H1 (cell line): ENCODE measurements at regions not wholly inside any gene's neighbourhood (a gene's known extent, or its start where the extent isn't known, plus 50 kb on each side); places are given as distances from the start of the nearest gene placed in this dataset.

ENCODE experiments used
- BACH1 ChIP-seq: IDR thresholded peaks from 2 replicates; pipeline ENCODE4 v1.6.1; 2012; ENCODE audit warnings: low read length, improper control_type of control experiment
- BCL11A ChIP-seq, 2 experiments: IDR thresholded peaks; one replicate each; pipeline ENCODE4 v1.6.1; 2011; ENCODE audit warnings: low read depth in 2 of 2, low read length in 2 of 2, mild to moderate bottlenecking in 2 of 2
- BRCA1 ChIP-seq: IDR thresholded peaks from 2 replicates; pipeline ENCODE4 v1.6.1; 2012; ENCODE audit warnings: low read depth, low read length, improper control_type of control experiment
- CBX5 ChIP-seq: fragments of 300-800, 300-1000 bp; sonication (generic); IDR thresholded peaks from 2 replicates; pipeline ENCODE4 v1.7.1; 2016; ENCODE audit warnings: antibody characterized with exemption, low read length, low read depth
- CREB1 ChIP-seq: IDR thresholded peaks from 2 replicates; pipeline ENCODE4 v1.6.1; 2012; ENCODE audit warnings: inconsistent platforms
- POLR2A ChIP-seq, 2 experiments: IDR thresholded peaks; 1 replicate in 1 of 2; 2 replicates in 1 of 2; pipeline ENCODE4 v1.6.1; 2011; ENCODE audit warnings: low read depth in 2 of 2, low read length in 2 of 2, mild to moderate bottlenecking in 2 of 2; ENCODE audit errors: control extremely low read depth in 1 of 2
- YY1 ChIP-seq: IDR thresholded peaks from 2 replicates; pipeline ENCODE4 v1.6.1; 2011; ENCODE audit warnings: low read depth, mild to moderate bottlenecking, low read length
- TF ChIP-seq, protein P1 (sequence below): IDR thresholded peaks from 2 replicates; pipeline ENCODE4 v1.6.1; 2012; ENCODE audit warnings: inconsistent platforms
- TF ChIP-seq, protein P2 (sequence below): IDR thresholded peaks from 2 replicates; pipeline ENCODE4 v1.6.1; 2012; ENCODE audit warnings: inconsistent platforms

DNA sequence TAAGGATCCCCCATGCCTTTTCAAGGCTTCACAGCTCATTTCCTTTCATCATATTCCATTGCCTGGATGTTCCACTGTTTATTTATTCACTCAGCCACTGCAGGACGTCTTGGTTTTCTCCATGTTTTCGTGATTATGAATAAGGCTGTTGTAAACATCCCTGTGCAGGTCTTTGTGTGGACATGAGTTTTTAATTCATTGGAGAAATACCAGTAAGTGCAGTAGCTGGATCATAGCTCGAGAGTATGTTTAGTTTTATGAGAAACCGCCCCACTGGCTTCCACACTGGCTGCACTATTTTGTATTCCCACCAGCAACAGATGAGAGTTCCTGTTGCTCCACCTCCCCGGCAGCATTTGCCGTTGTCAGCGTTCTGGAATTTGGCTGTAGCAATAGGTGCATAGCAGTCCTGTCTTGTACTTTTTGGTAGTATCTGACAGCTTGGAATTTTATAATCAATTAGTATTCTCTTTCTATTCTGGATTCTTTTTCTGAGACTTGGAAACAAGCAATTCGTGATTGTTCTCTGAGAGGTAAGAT, 269.9 kb upstream of the PITRM1 start:
- TF ChIP-seq BRCA1 (no peak), CBX5 (no peak), POLR2A (IDR thresholded peaks at IDR 0.05; ENCODE audit: control extremely low read depth in 1 of 2, low read depth in 2 of 2, low read length in 2 of 2) (no peak), BCL11A (IDR thresholded peaks at IDR 0.05; ENCODE audit: low read depth in 2 of 2, low read length in 2 of 2) (no peak), CREB1 (no peak), YY1 (no peak), BACH1 (no peak)
- TF ChIP-seq, protein P1, sequence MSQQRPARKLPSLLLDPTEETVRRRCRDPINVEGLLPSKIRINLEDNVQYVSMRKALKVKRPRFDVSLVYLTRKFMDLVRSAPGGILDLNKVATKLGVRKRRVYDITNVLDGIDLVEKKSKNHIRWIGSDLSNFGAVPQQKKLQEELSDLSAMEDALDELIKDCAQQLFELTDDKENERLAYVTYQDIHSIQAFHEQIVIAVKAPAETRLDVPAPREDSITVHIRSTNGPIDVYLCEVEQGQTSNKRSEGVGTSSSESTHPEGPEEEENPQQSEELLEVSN, result no peak
- TF ChIP-seq, protein P2, sequence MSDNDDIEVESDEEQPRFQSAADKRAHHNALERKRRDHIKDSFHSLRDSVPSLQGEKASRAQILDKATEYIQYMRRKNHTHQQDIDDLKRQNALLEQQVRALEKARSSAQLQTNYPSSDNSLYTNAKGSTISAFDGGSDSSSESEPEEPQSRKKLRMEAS, result no peak
